GM21619 (cell line): ENCODE measurements at regions not wholly inside any gene's neighbourhood (a gene's known extent, or its start where the extent isn't known, plus 50 kb on each side); places are given as distances from the start of the nearest gene placed in this dataset.

Experiments
- ATAC-seq: cut with Tn5 transposase; IDR thresholded peaks from one replicate; pipeline ENCODE4 v1.9.1; 2021; ENCODE audit not compliant: unreplicated experiment

GRCh38 chr2:225156853-225157451 is 114.7 kb upstream of the DOCK10 start:
- ATAC-seq, result no peak

- ATAC-seq, result no peak
Measured at GRCh38 chr2:225140723-225141122, 98.5 kb upstream of the DOCK10 start.

- no peak for ATAC-seq
Measured at GRCh38 chr2:225137971-225138370, 95.7 kb upstream of the DOCK10 start.

- no peak for ATAC-seq
Measured at GRCh38 chr2:225136552-225136951, 94.3 kb upstream of the DOCK10 start.

GRCh38 chr2:225131898-225132297 is 89.6 kb upstream of the DOCK10 start:
- no peak for ATAC-seq

- ATAC-seq, result no peak
Measured at GRCh38 chr2:225130093-225130492, 87.8 kb upstream of the DOCK10 start.

- ATAC-seq, result no peak
Measured at GRCh38 chr2:225124311-225125017, 82.2 kb upstream of the DOCK10 start.

- peak; percentile 54 for ATAC-seq
Measured at GRCh38 chr2:225122583-225123486, 80.6 kb upstream of the DOCK10 start.

- ATAC-seq, result no peak
Measured at GRCh38 chr2:225122007-225122406, 79.7 kb upstream of the DOCK10 start.

GRCh38 chr2:225120186-225120585 is 77.9 kb upstream of the DOCK10 start:
- ATAC-seq, result no peak

- no peak for ATAC-seq
Measured at GRCh38 chr2:225117051-225117716, 74.9 kb upstream of the DOCK10 start.

- no peak for ATAC-seq
Measured at GRCh38 chr2:225114786-225115323, 72.6 kb upstream of the DOCK10 start.

- no peak for ATAC-seq
Measured at GRCh38 chr2:225113371-225114015, 71.2 kb upstream of the DOCK10 start.

GRCh38 chr2:225112362-225113126 is 70.3 kb upstream of the DOCK10 start:
- ATAC-seq, result peak; percentile 59

GRCh38 chr2:225108805-225109204 is 66.5 kb upstream of the DOCK10 start:
- no peak for ATAC-seq

GRCh38 chr2:225104971-225105370 is 62.7 kb upstream of the DOCK10 start:
- no peak for ATAC-seq

- no peak for ATAC-seq
Measured at GRCh38 chr2:225104321-225104720, 62.1 kb upstream of the DOCK10 start.

GRCh38 chr2:225103737-225104141 is 61.5 kb upstream of the DOCK10 start:
- no peak for ATAC-seq

- ATAC-seq, result no peak
Measured at GRCh38 chr2:225100856-225101294, 58.6 kb upstream of the DOCK10 start.

- ATAC-seq, result no peak
Measured at GRCh38 chr2:225100269-225100668, 58.0 kb upstream of the DOCK10 start.
